Bronchial epithelial cell (primary cell): ENCODE measurements at regions not wholly inside any gene's neighbourhood (a gene's known extent, or its start where the extent isn't known, plus 50 kb on each side); places are given as distances from the start of the nearest gene placed in this dataset.

Experiments
- DNase-seq: peaks from one replicate; pipeline ENCODE4 v3.0.0-alpha.2; 2010; ENCODE audit warnings: low read depth
- FAIRE-seq: peaks from 2 replicates; lab custom pipeline; 2011; peaks lifted over from hg19 to GRCh38; lab: Jason Lieb, UNC
- H3K27me3 ChIP-seq: 2 replicates; pipeline ENCODE4 v1.5.1; 2011; ENCODE audit warnings: low read length; ENCODE audit not compliant: control insufficient read depth, insufficient read depth
- H3K36me3 ChIP-seq: 2 replicates; pipeline ENCODE4 v1.5.1; 2011; ENCODE audit warnings: low read length; ENCODE audit not compliant: control insufficient read depth, insufficient read depth
- H3K4me3 ChIP-seq: 2 replicates; pipeline ENCODE4 v1.5.1; 2011; ENCODE audit warnings: mild to moderate bottlenecking, low read depth, low read length, control low read depth
- CTCF ChIP-seq: IDR thresholded peaks from 2 replicates; pipeline ENCODE4 v1.5.1; 2011; ENCODE audit warnings: mild to moderate bottlenecking, moderate library complexity, low read length, control low read depth, inconsistent platforms; ENCODE audit not compliant: insufficient read depth, severe bottlenecking

DNA sequence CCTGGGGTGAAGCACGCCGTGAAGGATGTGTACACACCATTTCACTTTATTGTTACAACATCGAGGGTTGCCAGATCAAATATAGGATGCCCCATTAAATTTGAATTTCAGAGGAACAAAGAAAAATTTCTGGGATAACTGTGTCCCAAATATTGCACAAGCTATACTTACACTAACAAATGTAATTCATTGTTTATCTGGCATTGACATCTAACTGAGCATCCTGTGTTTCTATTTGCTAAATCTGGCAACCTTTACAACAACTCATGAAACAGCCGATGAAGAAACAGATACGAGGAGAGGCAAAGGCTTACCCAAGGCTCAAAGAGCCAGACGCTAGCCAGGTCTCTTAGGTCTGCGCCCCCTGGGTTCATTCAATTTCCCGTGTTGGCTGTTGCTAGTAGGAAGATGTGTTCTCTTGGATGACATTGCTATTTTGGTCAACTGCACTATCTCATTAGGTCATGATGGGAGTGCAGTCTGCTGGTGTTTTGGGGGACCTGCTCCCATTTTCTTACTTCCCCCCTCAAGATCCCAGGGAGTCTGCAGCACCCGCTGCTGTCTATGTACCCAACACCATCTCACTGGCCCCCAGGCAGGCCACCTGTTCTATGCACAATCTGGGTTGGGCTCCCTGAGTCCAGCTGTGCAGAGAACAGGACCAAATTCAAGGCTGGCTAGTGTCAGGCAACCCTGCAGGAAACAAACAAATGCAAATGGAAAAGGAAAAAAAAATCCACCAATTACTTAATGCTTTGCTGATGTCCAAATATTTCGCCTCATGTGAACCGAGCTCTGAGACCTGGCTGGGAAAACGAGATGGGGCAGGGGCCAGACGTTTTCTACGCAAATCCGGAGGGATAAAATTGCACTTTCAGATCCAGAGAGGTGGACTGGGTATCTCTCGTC is 560.9 kb downstream of the MIAT start:
- DNase-seq (no peak), FAIRE-seq (peak; percentile 58)
- TF ChIP-seq CTCF = no peak
- H3K36me3 ChIP-seq = no peaks in the 10 kb centered on the region
- H3K27me3 ChIP-seq = no peaks in the 10 kb centered on the region
- H3K4me3 ChIP-seq = no peak overlapping the region

- Histone ChIP-seq H3K27me3 (no peaks in the 10 kb centered on the region), H3K4me3 (no peak overlapping the region), H3K36me3 (no peaks in the 10 kb centered on the region)
- FAIRE-seq (no peak), DNase-seq (no peak)
- TF ChIP-seq CTCF = no peak
Observed at GRCh38 chr22:27219036-27219435, 561.6 kb downstream of the MIAT start.

- TF ChIP-seq CTCF = no peak
Observed at GRCh38 chr22:27220339-27220738, 563.0 kb downstream of the MIAT start.

DNA sequence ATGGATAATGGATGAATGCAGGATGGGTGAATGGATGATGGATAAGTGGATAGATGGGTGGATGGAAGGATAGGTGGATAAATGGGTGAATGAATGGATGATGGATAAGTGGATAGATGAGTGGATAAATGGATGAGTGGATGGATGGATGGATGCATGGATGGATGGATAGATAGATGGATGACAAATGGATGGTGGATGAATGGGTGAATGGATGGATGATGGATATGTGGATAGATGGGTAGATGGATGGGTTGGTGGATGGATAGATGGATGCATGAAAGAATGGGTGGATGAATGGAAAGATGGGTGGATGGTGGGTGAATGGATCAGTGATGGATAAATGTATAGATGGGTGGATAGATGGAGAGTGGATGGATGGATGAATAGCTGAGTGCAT is 564.8 kb downstream of the MIAT start:
- H3K4me3 ChIP-seq = no peak overlapping the region
- no peaks in the 10 kb centered on the region for H3K27me3 ChIP-seq
- DNase-seq (no peak), FAIRE-seq (no peak)
- no peak for TF ChIP-seq CTCF
- H3K36me3 ChIP-seq = no peaks in the 10 kb centered on the region

More at GRCh38 chr22:27220339-27220738, 563.0 kb downstream of the MIAT start:
- Histone ChIP-seq H3K36me3 (no peaks in the 10 kb centered on the region), H3K4me3 (no peak overlapping the region), H3K27me3 (no peaks in the 10 kb centered on the region)
- DNase-seq (peak; percentile 76), FAIRE-seq (no peak)

- Histone ChIP-seq H3K27me3 (no peaks in the 10 kb centered on the region), H3K36me3 (no peaks in the 10 kb centered on the region), H3K4me3 (no peak overlapping the region)
- FAIRE-seq (no peak), DNase-seq (peak; percentile 34)
- no peak for TF ChIP-seq CTCF
Observed at GRCh38 chr22:27223317-27224177, 566.2 kb downstream of the MIAT start.
